EL (cell line): ENCODE measurements at regions not wholly inside any gene's neighbourhood (a gene's known extent, or its start where the extent isn't known, plus 50 kb on each side); places are given as distances from the start of the nearest gene placed in this dataset.
"Not testable (repeated sequence)": the region's sequence is repeated elsewhere in the genome, so short reads cannot be mapped to it uniquely, and the experiment has no call there.

Experiments used
- DNase-seq: peaks from one replicate; pipeline ENCODE4 v3.0.0-alpha.2; 2016

- DNase-seq = no peak
These were observed 180.5 kb downstream of the ZNF737 start for GRCh38 chr19:20385061-20385460.

GRCh38 chr19:20371911-20372310, 193.7 kb downstream of the ZNF737 start:
- no peak for DNase-seq

- not testable (repeated sequence) for DNase-seq
These were observed 194.3 kb downstream of the ZNF737 start for GRCh38 chr19:20371304-20371703.

- no peak for DNase-seq
These were observed 197.7 kb downstream of the ZNF737 start for GRCh38 chr19:20367811-20368294.

GRCh38 chr19:20365146-20365545, 198.1 kb downstream of the ZNF486 start:
- DNase-seq = peak; percentile 24

GRCh38 chr19:20359933-20360720, 193.1 kb downstream of the ZNF486 start:
- no peak for DNase-seq

GRCh38 chr19:20358841-20359465, 191.9 kb downstream of the ZNF486 start:
- DNase-seq = not testable (repeated sequence)

GRCh38 chr19:20357921-20358320, 190.9 kb downstream of the ZNF486 start:
- DNase-seq = no peak

GRCh38 chr19:20351244-20351643, 184.2 kb downstream of the ZNF486 start:
- no peak for DNase-seq

- DNase-seq = no peak
These were observed 182.2 kb downstream of the ZNF486 start for GRCh38 chr19:20349206-20349605.

GRCh38 chr19:20339444-20339843, 172.4 kb downstream of the ZNF486 start:
- DNase-seq = no peak

- DNase-seq = no peak
These were observed 167.7 kb downstream of the ZNF486 start for GRCh38 chr19:20334760-20335159.

- DNase-seq = no peak
These were observed 166.5 kb downstream of the ZNF486 start for GRCh38 chr19:20333508-20333907.

GRCh38 chr19:20325151-20325550, 158.1 kb downstream of the ZNF486 start:
- DNase-seq = no peak

GRCh38 chr19:20321139-20321763, 154.2 kb downstream of the ZNF486 start:
- DNase-seq = no peak

GRCh38 chr19:20320191-20320590, 153.2 kb downstream of the ZNF486 start:
- DNase-seq = no peak

GRCh38 chr19:20318616-20319015, 151.6 kb downstream of the ZNF486 start:
- DNase-seq = no peak

GRCh38 chr19:20315543-20315942, 148.5 kb downstream of the ZNF486 start:
- DNase-seq = no peak

GRCh38 chr19:20313894-20314293, 146.9 kb downstream of the ZNF486 start:
- no peak for DNase-seq

- no peak for DNase-seq
These were observed 140.1 kb downstream of the ZNF486 start for GRCh38 chr19:20307127-20307526.

GRCh38 chr19:20296314-20296713, 129.3 kb downstream of the ZNF486 start:
- not testable (repeated sequence) for DNase-seq

- DNase-seq = no peak
These were observed 127.2 kb downstream of the ZNF486 start for GRCh38 chr19:20294181-20294580.

- DNase-seq = not testable (repeated sequence)
These were observed 125.5 kb downstream of the ZNF486 start for GRCh38 chr19:20292520-20292919.

GRCh38 chr19:20289186-20289585, 122.2 kb downstream of the ZNF486 start:
- no peak for DNase-seq
